ENCODE measurements at regions not wholly inside any gene's neighbourhood (a gene's known extent, or its start where the extent isn't known, plus 50 kb on each side); places are given as distances from the start of the nearest gene placed in this dataset.
"Not testable (repeated sequence)": the region's sequence is repeated elsewhere in the genome, so short reads cannot be mapped to it uniquely, and the experiment has no call there.

DNA sequence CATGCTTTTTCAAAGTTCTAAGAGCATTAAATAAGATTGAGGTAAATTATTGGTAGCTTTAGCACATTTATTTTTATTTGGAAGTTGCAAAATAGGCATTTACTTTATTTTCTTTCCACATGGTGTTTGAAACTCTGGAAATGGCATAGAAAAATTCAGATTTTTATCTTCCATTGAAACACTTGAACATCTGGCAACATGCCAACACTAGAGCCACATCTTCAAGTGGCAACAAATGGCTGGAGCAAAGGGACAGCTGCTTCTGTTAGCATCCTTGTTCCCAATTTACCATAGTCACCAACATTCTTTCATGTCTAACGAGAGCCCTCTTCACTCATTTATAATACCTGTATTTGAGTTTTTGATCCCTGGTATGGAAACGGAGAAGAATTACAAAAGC lies 539.9 kb downstream of the ZNF608 start:
- DNase-seq, result no peak

- no peak for DNase-seq
Measured at GRCh38 chr5:124203303-124203702, 543.1 kb downstream of the ZNF608 start.

DNA sequence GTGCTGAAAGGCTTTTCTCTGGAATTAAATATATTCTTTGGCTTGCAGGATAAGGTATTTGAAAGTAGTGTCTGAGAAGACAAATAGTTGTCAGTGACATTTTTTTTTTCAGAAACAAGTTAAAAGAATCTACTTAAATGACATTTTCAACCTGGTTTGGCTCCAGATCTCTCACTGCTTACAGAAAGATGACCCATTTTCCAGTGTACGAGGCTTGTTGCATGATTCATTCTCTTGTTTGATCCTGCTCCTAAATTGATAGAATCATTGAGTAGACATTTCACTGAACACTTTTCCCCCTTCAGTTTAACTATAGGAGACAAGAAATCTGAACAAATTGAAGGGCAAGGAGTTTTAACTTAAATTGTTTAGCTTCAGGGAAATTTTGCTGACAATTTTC lies 546.1 kb downstream of the ZNF608 start:
- no peak for DNase-seq

GRCh38 chr5:124199893-124200292 lies 546.5 kb downstream of the ZNF608 start:
- DNase-seq, result no peak

GRCh38 chr5:124195411-124195810 lies 551.0 kb downstream of the ZNF608 start:
- no peak for DNase-seq

DNA sequence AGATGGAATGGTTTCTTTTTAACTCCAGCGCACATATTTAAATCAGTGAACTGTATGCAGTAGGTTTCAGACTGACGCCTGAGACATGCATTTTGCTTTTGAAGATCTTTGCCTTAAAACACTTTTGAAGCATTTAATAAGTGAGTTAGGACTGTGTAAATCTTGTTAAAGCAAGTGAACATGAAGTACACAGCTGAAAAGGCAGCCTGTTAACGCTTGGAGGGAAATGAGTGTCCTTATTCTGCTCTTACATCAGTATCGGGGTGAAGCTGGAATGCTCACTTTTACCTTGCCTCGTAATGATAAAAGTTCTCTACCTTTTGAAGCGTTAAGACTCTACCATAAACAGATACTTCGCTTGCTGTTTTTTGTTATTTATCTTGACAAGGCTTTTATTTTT lies 552.2 kb downstream of the ZNF608 start:
- no peak for DNase-seq

GRCh38 chr5:124193371-124193789 lies 553.1 kb downstream of the ZNF608 start:
- DNase-seq, result no peak

- DNase-seq, result no peak
Measured at GRCh38 chr5:124192716-124193115, 553.7 kb downstream of the ZNF608 start.

- DNase-seq, result no peak
Measured at GRCh38 chr5:124185716-124186115, 560.7 kb downstream of the ZNF608 start.

DNA sequence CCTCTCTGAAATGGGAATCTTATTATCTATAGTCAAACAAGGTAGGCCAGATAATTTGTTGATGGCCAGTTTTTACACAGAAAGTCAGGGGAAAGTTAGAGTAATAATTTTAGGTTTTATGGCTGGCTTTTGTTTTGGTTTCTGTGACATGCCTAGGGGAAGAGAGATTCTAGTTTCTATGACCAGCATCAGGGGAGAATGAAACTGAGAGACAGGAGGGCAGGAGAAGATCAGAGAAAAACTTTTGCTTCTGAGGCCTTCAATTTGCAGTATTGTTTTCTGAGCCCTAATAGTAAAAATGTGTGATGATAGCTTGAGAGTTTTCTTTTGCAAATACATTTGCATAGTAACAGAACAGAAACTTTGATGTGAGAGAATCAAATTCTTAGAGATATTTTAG lies 564.3 kb downstream of the ZNF608 start:
- no peak for DNase-seq

DNA sequence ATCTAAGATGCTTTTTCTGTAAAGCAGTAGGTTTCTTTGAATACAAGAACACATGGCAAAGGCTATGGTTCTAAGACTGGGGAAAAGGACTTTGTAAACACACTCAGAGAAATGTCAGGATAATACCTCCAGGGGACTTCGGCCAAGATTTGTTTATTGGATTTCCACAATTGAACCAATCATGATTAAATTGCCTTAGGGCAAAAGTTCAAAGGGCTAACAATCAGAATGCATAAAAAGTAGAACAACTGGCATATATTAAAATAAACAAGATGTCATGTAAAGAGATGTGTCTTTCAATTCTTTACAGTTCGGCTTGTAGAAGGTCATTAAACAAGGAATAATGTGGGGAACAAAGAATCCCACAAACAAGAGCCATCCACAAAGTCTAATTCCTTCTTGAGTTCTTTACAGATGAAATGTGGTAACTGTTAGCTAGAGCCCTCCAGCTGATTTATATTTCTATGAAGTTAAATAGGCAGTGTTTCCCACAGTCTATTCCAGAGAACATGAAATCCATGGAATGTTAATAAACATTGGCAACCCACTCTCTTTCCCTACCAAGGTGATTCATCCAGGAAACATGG lies 565.5 kb downstream of the ZNF608 start:
- no peak for DNase-seq

DNA sequence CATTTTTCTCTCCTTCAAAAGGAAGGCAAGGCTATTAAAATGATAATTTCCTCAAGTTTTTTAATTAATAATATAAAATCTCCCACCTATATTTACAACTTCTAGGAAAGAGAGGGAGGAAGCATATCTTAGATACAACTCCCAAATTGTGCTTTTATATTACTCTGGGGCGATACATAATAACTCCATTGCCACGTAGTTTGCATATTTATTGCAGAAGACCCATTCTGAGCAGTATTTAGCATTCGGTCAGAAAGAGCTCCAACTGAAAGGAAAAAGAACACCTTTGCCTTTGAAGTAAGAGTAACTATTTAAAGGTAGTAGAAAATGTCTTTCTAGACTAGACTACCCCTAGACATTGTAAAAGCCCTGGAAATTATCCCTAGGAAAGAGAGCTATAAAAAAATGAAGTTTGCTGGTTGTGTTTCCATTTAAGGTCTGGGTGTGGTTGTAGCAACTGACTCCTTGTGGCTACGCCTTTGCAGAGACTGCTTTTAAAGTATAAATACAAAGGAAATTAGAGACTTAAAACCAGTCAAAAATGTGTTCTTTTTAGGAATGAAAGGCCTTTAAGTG lies 566.1 kb downstream of the ZNF608 start:
- DNase-seq, result no peak

DNA sequence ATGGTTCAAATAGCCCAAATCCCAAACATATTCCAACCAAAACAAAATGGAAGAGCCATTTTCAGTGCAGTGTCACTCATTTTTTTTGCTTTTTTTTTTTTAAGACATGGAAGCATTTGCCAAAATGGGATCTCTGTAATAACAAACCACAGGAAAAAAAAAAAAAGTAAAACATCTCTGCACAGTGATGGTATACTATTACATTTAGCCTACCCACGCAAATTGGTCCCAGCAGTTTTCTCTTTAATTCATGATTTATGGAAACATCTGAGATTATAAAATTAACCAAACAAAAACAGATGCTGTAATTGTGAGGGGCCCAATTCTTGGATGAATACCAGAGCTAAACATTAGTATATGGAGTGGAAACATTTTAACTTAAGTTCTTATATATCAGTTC lies 566.6 kb downstream of the ZNF608 start:
- DNase-seq, result no peak

GRCh38 chr5:124178050-124178449 lies 568.4 kb downstream of the ZNF608 start:
- no peak for DNase-seq

GRCh38 chr5:124176692-124177091 lies 569.7 kb downstream of the ZNF608 start:
- no peak for DNase-seq

- no peak for DNase-seq
Measured at GRCh38 chr5:124173386-124173785, 573.1 kb downstream of the ZNF608 start.

DNA sequence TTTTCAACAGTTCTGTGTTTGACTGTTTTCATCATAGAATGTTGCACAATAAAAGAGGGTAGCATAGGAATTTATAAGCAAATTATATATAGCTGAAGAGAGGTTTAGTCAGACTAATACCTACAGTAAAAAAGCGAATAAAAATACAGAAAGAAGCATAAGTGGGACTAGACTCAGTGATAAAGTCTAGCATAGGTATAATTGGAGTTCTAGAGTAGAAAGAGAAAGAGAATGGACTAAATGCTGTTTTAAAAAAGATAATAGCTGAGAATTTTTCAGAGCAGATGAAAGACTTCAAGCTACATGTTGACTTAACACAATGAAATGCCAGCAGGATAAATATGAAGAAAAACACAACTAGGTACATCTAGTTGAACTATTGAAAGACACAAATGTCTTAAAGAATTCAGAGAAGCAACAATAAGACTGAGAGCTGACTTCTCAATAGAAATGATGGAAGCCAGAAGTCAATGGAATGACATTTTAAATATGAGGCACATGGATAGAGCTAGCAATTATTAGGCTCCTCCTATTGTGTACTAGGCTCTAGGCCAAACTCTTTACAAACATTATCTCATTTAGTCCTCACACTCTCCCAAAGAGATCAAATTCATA lies 573.9 kb downstream of the ZNF608 start:
- no peak for DNase-seq

GRCh38 chr5:124168093-124168492 lies 578.3 kb downstream of the ZNF608 start:
- DNase-seq, result not testable (repeated sequence)

GRCh38 chr5:124162767-124163532 lies 583.5 kb downstream of the ZNF608 start:
- DNase-seq, result peak; percentile 68

DNA sequence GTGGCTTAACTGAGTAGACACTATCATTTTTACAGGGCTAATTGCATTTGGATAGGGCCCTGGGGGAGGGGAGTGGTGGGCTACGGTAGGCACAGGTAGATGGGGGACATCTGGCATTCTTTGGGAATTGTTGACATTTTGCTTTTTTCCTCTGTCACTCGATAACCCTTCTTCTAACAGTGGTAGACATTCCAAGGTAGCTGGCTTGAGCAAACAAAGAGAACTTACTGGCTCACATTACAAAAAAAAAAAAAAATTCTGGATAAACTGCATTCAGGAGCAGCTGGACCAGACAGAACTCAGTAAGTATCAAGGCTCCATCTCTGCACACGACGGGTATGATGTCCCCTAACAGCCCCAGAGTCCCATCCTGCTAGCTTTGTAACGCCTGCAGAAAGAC lies 585.2 kb downstream of the ZNF608 start:
- DNase-seq, result no peak

DNA sequence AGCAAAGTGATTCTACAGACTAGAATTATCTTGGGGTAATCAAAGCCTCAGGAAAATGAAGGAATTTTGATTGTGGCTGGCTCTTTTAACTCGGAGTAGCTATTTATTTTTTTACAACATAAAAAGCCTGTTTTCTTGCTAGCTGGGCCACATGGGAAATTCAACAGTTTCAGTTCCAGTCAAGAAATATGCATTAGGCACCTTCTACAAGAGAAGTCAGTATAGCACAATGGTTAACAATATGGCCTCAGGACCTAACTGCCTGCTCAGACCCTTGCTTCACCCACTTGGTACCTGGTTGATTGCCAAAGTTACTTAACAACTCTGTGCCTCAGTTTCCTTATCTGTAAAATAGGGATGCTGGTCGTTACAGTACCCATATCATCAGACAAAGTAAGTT lies 586.2 kb downstream of the ZNF608 start:
- no peak for DNase-seq

DNA sequence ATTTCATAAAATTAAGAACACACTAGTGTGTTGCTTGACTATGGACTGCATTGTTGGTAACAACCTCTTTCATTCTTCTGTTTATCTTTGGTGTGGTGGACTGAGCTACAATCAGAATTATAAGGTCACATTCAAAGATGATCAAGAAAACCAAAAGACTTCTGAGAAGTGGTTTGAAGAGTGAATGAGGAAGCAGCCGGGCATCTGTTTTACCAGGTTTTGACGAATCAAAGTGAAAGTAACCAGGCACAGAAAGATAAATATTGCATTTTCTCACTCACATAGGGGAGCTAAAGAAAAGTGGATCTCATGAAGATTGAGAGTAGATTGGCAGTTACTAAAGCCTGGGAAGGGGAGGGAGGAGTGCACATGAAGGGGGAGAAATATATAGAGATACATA lies 589.1 kb downstream of the ZNF608 start:
- no peak for DNase-seq

DNA sequence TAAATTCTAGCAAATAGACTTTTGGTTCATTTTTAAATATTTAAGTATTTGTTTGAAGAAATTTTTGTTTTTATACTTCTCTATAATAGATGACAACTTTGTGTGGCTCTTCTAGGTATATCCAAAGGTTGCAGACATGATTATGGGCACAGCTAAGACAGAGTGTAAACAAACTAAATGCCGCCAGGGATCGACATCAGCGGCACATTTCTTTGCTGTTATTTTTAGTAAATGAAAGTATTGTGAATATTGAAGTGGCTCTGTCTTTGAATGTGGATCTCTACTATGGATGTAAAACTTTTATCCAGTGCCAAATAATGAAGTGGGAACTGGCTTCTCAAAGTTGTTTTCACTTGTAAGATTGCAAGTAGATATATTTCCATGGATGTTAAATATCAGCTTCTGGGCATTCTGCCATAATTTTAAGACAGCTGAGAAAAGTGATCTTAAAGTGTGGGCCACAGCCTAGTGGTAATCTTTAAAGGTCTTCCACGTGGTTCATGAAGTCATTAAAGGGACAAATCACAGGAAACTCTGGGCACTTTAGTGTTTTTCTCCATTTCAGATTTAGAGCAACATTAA lies 589.9 kb downstream of the ZNF608 start:
- DNase-seq, result no peak

- DNase-seq, result no peak
Measured at GRCh38 chr5:124154714-124155113, 591.7 kb downstream of the ZNF608 start.
